Colonic mucosa (tissue), 4 donors: ENCODE measurements at regions not wholly inside any gene's neighbourhood (a gene's known extent, or its start where the extent isn't known, plus 50 kb on each side); places are given as distances from the start of the nearest gene placed in this dataset.
"Not testable (repeated sequence)": the region's sequence is repeated elsewhere in the genome, so short reads cannot be mapped to it uniquely, and the experiment has no call there.

ENCODE experiments used
- DNase-seq: peaks from one replicate; pipeline ENCODE4 v3.0.0-alpha.2; 2020
- H3K27ac ChIP-seq: fragments of 200-600 bp; one replicate; pipeline ENCODE4 v1.8.0; 2021
- H3K27me3 ChIP-seq: fragments of 200-600 bp; one replicate; pipeline ENCODE4 v1.8.0; 2021
- H3K36me3 ChIP-seq: fragments of 200-600 bp; one replicate; pipeline ENCODE4 v1.8.0; 2021
- H3K4me1 ChIP-seq: fragments of 200-600 bp; one replicate; pipeline ENCODE4 v1.8.0; 2021; ENCODE audit warnings: mild to moderate bottlenecking
- H3K4me3 ChIP-seq: fragments of 200-600 bp; one replicate; pipeline ENCODE4 v1.8.0; 2021
- H3K9ac ChIP-seq, 2 donors: one replicate each; pipeline ENCODE4 v1.7.0; 2013; ENCODE audit warnings: control low read depth in 2 of 2, low read depth in 2 of 2, low read length in 2 of 2
- H3K9me3 ChIP-seq: fragments of 200-600 bp; one replicate; pipeline ENCODE4 v1.8.0; 2021
- intact Hi-C: fragments of 100-400 bp; cut with DNase I; formaldehyde crosslinking; loops from one replicate; pipeline ENCODE4 v1.14.1; 2022
- TF ChIP-seq, protein P1 (sequence below): fragments of 200-600 bp; IDR thresholded peaks from one replicate; pipeline ENCODE4 v1.8.0; 2022; ENCODE audit warnings: antibody characterized with exemption, mild to moderate bottlenecking
- donor health status: healthy.
- donor health status: DM: no; HTN: no; CAD: no.
- donor health status: DM: no; HTN: no; CAD: no.

- no peaks in the 10 kb centered on the region for H3K4me1 ChIP-seq
- no peak overlapping the region for H3K27ac ChIP-seq
- no peaks in the 10 kb centered on the region for H3K27me3 ChIP-seq
- no peaks in the 10 kb centered on the region for H3K9me3 ChIP-seq
- no peak for DNase-seq
- intact Hi-C loops = no loop called here
- no peaks in the 10 kb centered on the region for H3K36me3 ChIP-seq
- H3K4me3 ChIP-seq = no peak overlapping the region
- H3K9ac ChIP-seq = no peak overlapping the region
- TF ChIP-seq, protein P1, sequence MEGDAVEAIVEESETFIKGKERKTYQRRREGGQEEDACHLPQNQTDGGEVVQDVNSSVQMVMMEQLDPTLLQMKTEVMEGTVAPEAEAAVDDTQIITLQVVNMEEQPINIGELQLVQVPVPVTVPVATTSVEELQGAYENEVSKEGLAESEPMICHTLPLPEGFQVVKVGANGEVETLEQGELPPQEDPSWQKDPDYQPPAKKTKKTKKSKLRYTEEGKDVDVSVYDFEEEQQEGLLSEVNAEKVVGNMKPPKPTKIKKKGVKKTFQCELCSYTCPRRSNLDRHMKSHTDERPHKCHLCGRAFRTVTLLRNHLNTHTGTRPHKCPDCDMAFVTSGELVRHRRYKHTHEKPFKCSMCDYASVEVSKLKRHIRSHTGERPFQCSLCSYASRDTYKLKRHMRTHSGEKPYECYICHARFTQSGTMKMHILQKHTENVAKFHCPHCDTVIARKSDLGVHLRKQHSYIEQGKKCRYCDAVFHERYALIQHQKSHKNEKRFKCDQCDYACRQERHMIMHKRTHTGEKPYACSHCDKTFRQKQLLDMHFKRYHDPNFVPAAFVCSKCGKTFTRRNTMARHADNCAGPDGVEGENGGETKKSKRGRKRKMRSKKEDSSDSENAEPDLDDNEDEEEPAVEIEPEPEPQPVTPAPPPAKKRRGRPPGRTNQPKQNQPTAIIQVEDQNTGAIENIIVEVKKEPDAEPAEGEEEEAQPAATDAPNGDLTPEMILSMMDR = no peak
Measured at GRCh38 chr3:104347291-104347690, 1019.4 kb upstream of the ALCAM start.

DNA sequence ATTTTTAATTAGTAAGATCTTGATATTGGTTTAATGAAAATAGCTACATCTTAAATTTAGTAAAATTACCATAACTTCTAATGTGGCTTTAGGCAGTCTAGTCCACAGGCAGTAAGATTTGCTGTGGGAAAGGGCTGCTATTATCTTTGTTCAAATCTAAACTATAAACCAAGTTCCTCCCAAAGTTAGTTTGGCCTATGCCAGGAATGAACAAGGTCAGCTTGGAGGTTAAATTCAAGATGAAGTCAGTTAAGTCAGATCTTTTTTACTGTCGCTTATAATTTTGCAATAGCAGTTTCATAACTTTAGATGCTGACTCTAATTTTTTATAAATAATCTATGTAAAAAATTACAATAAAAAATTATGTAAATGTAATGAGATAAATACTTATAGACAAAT is 1016.9 kb upstream of the ALCAM start:
- Histone ChIP-seq H3K27ac (no peak overlapping the region), H3K9me3 (no peaks in the 10 kb centered on the region), H3K4me1 (no peaks in the 10 kb centered on the region), H3K27me3 (no peaks in the 10 kb centered on the region), H3K9ac (no peak overlapping the region), H3K36me3 (no peaks in the 10 kb centered on the region), H3K4me3 (no peak overlapping the region)
- no peak for DNase-seq
- TF ChIP-seq, protein P1 = no peak
- intact Hi-C loops = no loop called here

GRCh38 chr3:104353951-104354350 is 1012.8 kb upstream of the ALCAM start:
- Histone ChIP-seq H3K9me3 (no peaks in the 10 kb centered on the region), H3K4me3 (no peak overlapping the region), H3K36me3 (no peaks in the 10 kb centered on the region), H3K9ac (no peak overlapping the region), H3K27ac (no peak overlapping the region), H3K4me1 (no peaks in the 10 kb centered on the region), H3K27me3 (no peaks in the 10 kb centered on the region)
- intact Hi-C loops = no loop called here
- TF ChIP-seq, protein P1 = no peak
- no peak for DNase-seq

DNA sequence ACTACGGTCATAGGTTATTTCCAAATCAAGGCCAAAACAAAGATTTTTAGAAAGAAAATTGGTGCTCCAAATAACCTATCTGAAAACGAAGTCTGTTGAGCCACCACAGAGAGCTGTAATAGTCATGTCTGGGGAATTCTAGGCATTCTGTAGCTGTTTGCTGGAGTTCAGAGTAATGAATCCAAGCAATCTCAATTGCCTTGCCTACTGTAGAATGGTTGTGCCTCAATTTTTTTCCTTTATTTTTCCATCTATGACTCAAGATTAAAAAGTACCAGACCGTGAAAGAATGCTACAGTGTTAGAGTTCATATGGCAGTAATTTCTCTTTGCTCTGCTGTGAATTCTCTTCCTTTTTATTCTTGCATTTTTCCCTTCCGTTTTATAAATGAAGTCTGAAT is 1007.2 kb upstream of the ALCAM start:
- TF ChIP-seq, protein P1 = no peak
- no peaks in the 10 kb centered on the region for H3K36me3 ChIP-seq
- intact Hi-C loops = no loop called here
- H3K27me3 ChIP-seq = no peaks in the 10 kb centered on the region
- DNase-seq = no peak
- no peaks in the 10 kb centered on the region for H3K4me1 ChIP-seq
- no peaks in the 10 kb centered on the region for H3K9me3 ChIP-seq
- H3K27ac ChIP-seq = no peak overlapping the region
- no peak overlapping the region for H3K4me3 ChIP-seq
- no peak overlapping the region for H3K9ac ChIP-seq

DNA sequence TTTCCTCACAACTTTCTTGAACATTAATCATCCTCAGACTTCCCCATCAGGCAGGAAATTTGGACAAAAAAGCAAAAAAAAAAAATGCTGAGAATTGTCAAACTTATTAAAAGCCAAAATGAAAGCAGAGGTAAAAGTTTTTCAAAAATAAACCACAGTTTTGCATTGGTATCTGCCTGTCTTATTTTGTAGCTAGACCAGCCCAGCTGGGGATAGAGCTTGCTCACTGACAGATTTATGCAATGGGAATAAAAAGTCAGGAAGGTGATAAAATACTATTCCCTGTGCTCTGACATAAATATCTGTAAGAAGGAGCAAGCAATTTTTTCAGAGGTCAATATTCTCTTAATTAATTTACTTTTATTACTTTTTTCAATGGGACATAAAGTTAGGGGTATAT is 1006.7 kb upstream of the ALCAM start:
- intact Hi-C loops = no loop called here

DNA sequence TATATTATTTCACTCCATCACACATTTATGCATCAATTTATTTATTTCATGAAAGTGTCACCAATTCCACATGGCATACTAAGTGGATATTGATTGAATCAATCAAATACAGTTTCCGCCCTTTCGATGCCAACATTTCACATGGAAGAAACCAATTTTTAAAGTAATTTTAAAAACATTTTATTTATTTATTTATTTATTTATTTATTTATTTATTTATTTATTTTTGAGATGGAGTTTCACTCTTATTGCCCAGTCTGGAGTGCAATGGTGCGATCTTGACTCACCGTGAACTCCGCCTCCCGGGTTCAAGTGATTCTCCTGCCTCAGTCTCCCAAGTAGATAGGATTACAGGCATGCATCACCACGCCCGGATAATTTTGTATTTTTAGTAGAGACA is 1005.0 kb upstream of the ALCAM start:
- H3K9ac ChIP-seq, intact Hi-C loops, H3K4me3 ChIP-seq, H3K9me3 ChIP-seq, DNase-seq, H3K4me1 ChIP-seq, H3K36me3 ChIP-seq, H3K27me3 ChIP-seq, H3K27ac ChIP-seq: not testable (repeated sequence)

More for the DNA sequence above, 1006.7 kb upstream of the ALCAM start:
- TF ChIP-seq, protein P1 = no peak
- no peaks in the 10 kb centered on the region for H3K36me3 ChIP-seq
- H3K4me1 ChIP-seq = no peaks in the 10 kb centered on the region
- no peak overlapping the region for H3K27ac ChIP-seq
- no peak overlapping the region for H3K9ac ChIP-seq
- no peaks in the 10 kb centered on the region for H3K27me3 ChIP-seq
- H3K4me3 ChIP-seq = no peak overlapping the region
- no peaks in the 10 kb centered on the region for H3K9me3 ChIP-seq
- no peak for DNase-seq
